ENCODE measurements at regions not wholly inside any gene's neighbourhood (a gene's known extent, or its start where the extent isn't known, plus 50 kb on each side); places are given as distances from the start of the nearest gene placed in this dataset.

DNA sequence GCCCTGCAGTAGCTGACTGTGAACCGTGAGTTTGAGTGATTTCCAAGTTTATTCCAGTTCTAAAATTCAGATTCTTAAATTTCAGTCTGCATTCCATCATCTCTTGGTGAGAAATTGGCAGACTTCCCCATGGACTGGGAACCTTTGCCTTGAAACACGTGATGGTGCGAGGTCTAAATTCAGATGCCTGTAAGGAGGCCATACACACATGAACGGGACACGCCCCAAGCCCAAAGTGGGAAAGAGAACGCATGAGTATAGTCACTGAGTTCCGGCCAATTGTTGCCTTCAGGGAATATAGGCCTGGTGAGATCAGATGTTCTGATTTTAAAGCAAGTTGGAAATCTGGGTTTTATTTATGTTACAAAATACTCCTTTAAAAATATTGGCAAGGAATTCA lies 1084.4 kb upstream of the WWC1 start:
- H3K36me3 Mint-ChIP-seq = no peaks in the 10 kb centered on the region
- no peak overlapping the region for H3K4me3 Mint-ChIP-seq
- ATAC-seq (replicated peaks) (no peak), DNase-seq (no peak)
- no peaks in the 10 kb centered on the region for H3K27me3 Mint-ChIP-seq
- peaks cover 8 to 9% of the 10 kb centered on the region in 2 donors for H3K9me3 Mint-ChIP-seq
- H3K27ac Mint-ChIP-seq = no peak overlapping the region
- H3K4me1 Mint-ChIP-seq = no peaks in the 10 kb centered on the region

DNA sequence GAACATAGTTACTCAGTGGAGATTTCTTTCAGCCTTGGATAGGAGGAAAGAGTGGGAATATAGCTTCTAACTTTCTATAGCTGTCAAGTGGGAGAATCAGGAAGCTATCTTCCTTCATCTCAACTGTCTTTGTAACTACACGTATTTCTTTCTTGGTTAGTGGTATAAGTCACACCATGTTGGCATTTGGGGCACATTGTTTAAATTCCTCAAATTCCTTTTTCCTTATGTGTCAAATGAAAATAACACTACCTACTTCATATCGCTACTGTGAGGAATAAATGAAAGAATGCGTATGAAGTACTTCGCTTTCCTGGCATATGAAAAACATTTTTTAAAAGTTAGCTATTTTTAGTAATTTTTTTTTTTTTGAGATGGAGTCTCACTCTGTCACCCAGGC lies 1082.5 kb upstream of the WWC1 start:
- no peaks in the 10 kb centered on the region for H3K4me1 Mint-ChIP-seq
- DNase-seq (no peak), ATAC-seq (replicated peaks) (no peak)
- no peak overlapping the region for H3K4me3 Mint-ChIP-seq
- H3K27me3 Mint-ChIP-seq = no peaks in the 10 kb centered on the region
- H3K36me3 Mint-ChIP-seq = no peaks in the 10 kb centered on the region
- peaks cover under 1 to 5% of the 10 kb centered on the region in 2 donors for H3K9me3 Mint-ChIP-seq
- no peak overlapping the region for H3K27ac Mint-ChIP-seq

DNA sequence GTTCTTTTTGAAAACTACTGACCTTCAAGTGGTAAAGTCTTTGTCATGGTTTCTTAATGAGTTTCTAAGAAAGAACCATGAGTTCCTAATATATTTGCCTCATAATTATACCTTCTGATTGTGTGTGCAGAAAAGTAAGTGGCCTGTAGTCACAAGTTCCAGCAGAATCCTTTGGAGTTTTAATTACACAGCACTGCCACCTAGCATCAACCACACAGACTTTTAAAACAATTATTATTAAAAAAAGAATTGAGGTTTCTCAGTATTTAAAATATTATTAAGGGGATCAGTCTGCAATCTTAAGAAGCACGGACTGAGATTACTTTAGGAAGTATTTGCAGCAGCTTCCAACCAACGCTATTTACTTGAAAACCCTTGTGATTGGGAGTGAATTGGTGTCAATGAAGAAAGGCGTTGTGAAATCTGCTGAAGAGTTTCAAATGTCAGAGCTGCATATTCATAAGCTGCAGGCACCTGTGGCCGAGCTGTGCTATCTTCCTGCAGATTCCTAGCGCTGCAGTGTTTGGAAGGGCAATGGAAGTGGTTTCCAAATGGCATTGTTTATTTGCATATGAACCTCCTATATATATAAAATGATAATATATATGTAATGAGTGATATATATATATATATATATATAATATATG lies 1074.2 kb upstream of the WWC1 start:
- no peak for ATAC-seq (replicated peaks)
- Mint-ChIP-seq H3K4me3 (no peak overlapping the region), H3K36me3 (no peaks in the 10 kb centered on the region), H3K27me3 (no peaks in the 10 kb centered on the region), H3K27ac (no peak overlapping the region), H3K4me1 (no peaks in the 10 kb centered on the region), H3K9me3 (peaks cover 0 to 4% of the 10 kb centered on the region in 2 donors)
- no peak for DNase-seq

DNA sequence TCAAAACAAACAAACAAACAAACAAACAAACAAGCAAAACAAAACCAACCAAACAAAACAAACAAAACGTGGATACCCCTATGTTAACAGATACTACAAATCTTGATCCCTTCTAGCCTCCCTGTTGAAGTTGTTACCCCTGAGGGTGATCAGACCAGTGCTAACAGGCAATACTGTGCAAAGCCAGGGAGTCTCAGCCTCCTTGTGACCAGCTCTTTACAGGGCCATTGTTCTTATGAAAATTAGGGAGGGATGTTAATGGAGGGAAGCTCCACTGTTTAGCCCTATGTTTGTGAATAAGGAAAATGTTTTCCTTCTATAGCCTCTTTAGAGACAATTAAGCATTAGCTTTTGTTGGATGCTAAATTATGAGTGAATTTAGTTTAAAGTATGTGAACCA lies 1072.1 kb upstream of the WWC1 start:
- DNase-seq = no peak
- H3K4me3 Mint-ChIP-seq = no peak overlapping the region
- no peak for ATAC-seq (replicated peaks)
- no peaks in the 10 kb centered on the region for H3K36me3 Mint-ChIP-seq
- H3K4me1 Mint-ChIP-seq = no peaks in the 10 kb centered on the region
- no peaks in the 10 kb centered on the region for H3K27me3 Mint-ChIP-seq
- H3K9me3 Mint-ChIP-seq = peaks cover 0 to 2% of the 10 kb centered on the region in 2 donors
- H3K27ac Mint-ChIP-seq = no peak overlapping the region

DNA sequence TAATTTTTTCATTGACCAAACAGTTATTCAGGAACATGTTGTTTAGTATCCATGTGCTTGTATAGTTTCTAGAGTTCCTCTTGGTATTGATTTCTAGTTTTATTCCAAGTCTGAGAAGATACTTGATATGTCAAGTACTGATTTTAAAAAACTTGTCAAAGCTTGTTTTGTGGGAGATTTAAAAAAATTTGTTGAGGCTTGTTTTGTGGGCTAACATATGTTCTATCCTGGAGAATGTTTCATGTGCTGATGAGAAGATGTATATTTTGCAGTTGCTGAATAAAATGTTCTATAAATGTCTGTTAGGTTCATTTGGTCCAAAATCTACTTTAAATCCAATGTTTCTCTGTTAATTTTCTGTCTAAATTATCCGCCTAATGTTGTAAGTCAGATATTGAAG lies 1065.1 kb upstream of the WWC1 start:
- ATAC-seq (replicated peaks) = no peak

DNA sequence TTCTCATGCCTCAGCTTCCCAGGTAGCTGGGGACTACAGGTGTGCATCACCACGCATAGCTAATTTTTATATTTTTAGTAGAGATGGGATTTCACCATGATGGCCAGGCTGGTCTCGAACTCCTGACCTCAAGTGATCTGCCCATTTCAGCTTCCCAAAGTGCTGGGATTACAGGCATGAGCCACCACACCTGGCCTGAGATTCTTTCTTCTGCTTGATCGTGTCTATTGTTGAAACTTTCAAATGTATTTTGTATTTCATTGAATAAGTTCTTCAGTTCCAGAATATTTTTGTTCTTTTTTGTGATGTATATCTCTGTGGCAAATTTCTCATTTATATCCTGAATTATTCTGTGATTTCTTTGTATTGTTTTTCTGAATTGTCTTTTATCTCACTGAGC lies 1063.3 kb upstream of the WWC1 start:
- Mint-ChIP-seq H3K9me3 (peaks cover 11% of the 10 kb centered on the region in 2 donors), H3K27ac (no peak overlapping the region), H3K4me3 (no peak overlapping the region), H3K4me1 (no peaks in the 10 kb centered on the region), H3K27me3 (no peaks in the 10 kb centered on the region), H3K36me3 (no peaks in the 10 kb centered on the region)
- ATAC-seq (replicated peaks) = no peak
- DNase-seq = no peak

More for the DNA sequence above, 1065.1 kb upstream of the WWC1 start:
- Mint-ChIP-seq H3K9me3 (peaks cover 11% of the 10 kb centered on the region in 2 donors), H3K27me3 (no peaks in the 10 kb centered on the region), H3K4me1 (no peaks in the 10 kb centered on the region), H3K4me3 (no peak overlapping the region), H3K36me3 (no peaks in the 10 kb centered on the region), H3K27ac (no peak overlapping the region)
- DNase-seq = no peak

DNA sequence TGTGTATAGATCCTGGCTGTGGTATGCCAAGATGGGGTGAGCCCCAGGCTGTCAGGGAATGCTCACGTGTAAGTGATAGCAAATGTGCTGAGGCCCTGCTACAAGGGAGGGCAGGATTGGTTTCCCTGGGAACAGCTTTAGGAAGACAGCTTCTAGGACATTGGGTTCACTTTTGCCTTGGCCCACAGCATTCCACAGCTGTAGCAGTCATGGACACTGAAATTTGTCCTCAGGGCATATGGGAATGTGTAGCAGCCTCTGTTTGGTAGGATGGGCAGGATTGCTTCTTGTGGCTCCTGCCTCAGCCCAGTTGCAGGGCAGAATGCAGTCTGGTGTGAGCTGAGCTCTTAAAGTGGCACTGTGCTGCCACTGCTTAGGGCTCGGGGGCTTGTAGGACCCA lies 1061.7 kb upstream of the WWC1 start:
- no peak overlapping the region for H3K27ac Mint-ChIP-seq
- no peak for DNase-seq
- ATAC-seq (replicated peaks) = no peak
- no peak overlapping the region for H3K4me3 Mint-ChIP-seq
- H3K4me1 Mint-ChIP-seq = no peaks in the 10 kb centered on the region
- H3K9me3 Mint-ChIP-seq = peaks cover 11% of the 10 kb centered on the region in 2 donors
- H3K36me3 Mint-ChIP-seq = no peaks in the 10 kb centered on the region
- no peaks in the 10 kb centered on the region for H3K27me3 Mint-ChIP-seq

DNA sequence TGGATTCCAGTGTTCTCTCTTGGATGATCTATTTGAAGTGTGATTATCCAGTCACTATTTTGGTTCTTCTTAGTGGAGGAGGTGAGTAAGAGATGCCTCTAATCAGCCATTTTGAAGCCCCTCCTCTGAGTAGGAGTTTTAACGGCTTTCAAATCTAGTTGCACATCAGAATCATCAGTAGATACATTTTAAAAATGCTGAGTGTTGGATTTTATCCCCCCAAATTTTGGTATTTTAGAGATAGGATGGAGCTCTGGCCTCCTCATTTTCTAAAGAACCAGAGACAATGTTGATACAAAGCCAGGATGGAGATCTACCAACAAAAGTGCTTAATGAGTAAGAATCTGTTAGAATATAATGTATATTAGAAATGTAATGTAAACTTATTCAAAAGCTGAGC lies 1061.0 kb upstream of the WWC1 start:
- no peak overlapping the region for H3K27ac Mint-ChIP-seq
- H3K9me3 Mint-ChIP-seq = peaks cover 11% of the 10 kb centered on the region in 2 donors
- no peaks in the 10 kb centered on the region for H3K36me3 Mint-ChIP-seq
- ATAC-seq (replicated peaks) (no peak), DNase-seq (no peak)
- no peaks in the 10 kb centered on the region for H3K27me3 Mint-ChIP-seq
- no peak overlapping the region for H3K4me3 Mint-ChIP-seq
- H3K4me1 Mint-ChIP-seq = no peaks in the 10 kb centered on the region

DNA sequence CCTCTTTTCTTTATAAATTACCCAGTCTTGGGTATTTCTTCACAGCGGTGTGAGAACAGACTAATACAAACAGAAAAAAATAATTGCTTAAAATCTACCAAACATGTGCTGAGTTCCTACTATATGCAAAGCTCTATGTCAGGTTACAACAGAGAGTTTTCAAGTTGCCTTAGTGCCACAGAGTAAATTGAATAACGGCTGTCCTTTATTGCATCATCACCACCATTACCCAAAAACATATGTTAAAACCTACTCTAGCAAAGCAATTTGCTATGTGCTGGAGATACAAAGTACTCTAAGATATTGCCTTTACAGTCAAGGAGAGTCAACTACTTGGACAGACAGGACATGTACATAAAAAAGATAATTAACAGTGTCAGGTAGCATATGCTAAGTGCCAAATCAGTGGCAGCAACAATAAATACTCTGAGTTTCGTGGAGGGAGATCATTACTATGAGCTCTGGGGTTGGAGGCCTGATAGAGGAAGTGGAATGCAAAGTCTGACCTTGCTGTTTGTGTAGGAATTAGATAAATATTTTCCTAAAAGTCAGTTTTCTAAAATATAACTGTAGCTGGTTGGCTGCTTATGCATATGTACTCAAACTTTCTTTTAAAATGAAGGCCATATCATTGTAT lies 1058.7 kb upstream of the WWC1 start:
- H3K27ac Mint-ChIP-seq = no peak overlapping the region
- no peak for DNase-seq

DNA sequence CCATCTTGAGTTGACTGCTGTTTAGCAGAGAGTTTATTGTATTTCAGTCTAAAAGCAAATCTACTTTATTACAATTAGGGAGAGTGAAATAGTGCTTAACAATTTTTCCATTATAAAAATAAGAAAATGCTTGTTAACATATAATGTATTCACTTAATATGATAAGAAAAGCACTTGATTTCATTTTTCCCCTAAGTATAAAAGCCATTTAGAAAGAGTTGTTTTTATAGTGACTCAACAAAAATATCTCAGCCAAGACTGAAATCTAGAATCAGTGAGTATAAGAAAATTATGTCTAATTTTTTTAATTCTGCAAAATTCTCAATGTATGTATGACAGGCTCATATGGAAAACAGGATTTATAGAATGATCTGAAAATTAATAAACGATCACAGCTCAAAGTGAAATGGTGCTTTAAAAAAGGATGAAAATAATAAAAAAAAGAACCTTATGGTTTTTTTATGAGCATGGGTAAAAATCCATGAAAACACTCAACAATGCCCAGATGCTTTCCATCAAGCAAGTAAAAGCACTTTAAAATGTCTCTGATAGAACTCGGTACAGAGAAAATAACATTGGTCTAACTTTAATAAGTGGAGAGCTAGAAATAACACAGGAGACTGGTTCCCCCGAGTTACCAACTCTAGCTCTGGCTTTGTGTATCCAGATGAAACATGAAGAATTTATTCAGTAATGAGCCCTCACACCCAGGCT lies 1057.8 kb upstream of the WWC1 start:
- no peaks in the 10 kb centered on the region for H3K36me3 Mint-ChIP-seq
- no peaks in the 10 kb centered on the region for H3K27me3 Mint-ChIP-seq
- H3K9me3 Mint-ChIP-seq = peaks cover 0 to 8% of the 10 kb centered on the region in 2 donors
- ATAC-seq (replicated peaks) (no peak), DNase-seq (no peak)
- no peak overlapping the region for H3K27ac Mint-ChIP-seq
- no peak overlapping the region for H3K4me3 Mint-ChIP-seq
- no peaks in the 10 kb centered on the region for H3K4me1 Mint-ChIP-seq

More for the DNA sequence above, 1058.7 kb upstream of the WWC1 start:
- H3K9me3 Mint-ChIP-seq = peaks cover 4 to 10% of the 10 kb centered on the region in 2 donors
- H3K4me1 Mint-ChIP-seq = no peaks in the 10 kb centered on the region
- no peaks in the 10 kb centered on the region for H3K36me3 Mint-ChIP-seq
- no peak overlapping the region for H3K4me3 Mint-ChIP-seq
- ATAC-seq (replicated peaks) = no peak
- H3K27me3 Mint-ChIP-seq = no peaks in the 10 kb centered on the region

DNA sequence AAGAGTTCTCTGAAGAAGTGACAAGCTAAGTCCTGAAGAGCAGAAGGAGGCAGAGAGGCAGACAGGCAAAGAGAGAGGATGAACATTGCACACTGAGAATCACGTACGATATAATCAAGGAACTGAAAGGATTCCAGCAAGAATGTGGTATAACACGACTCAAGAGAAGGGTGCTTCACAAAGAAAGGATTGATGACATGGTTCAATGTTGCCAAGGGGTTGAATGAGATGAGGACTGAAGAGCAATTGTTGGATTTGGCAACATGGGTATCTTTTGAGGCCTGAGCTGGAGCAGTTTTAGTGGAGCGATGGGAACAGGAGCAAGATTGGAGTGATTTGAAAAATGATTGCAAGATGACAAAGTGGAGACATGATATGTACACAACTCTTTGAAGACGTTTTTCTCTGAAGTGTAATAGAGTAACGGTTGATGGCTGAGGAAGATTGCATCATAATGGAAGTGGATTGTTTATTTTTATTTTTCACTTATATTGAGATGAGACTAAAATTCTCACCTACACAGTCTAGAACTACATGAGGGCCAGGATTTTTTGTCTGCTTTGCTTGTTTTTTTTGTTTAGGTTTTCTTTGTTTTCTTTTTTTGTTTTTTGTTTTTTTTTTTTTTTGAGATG lies 1049.9 kb upstream of the WWC1 start:
- H3K27ac Mint-ChIP-seq = no peak overlapping the region
- H3K9me3 Mint-ChIP-seq = peaks cover 0 to 7% of the 10 kb centered on the region in 2 donors
- H3K36me3 Mint-ChIP-seq = no peaks in the 10 kb centered on the region
- DNase-seq (no peak), ATAC-seq (replicated peaks) (no peak)
- H3K4me1 Mint-ChIP-seq = no peaks in the 10 kb centered on the region
- H3K4me3 Mint-ChIP-seq = no peak overlapping the region
- no peaks in the 10 kb centered on the region for H3K27me3 Mint-ChIP-seq

DNA sequence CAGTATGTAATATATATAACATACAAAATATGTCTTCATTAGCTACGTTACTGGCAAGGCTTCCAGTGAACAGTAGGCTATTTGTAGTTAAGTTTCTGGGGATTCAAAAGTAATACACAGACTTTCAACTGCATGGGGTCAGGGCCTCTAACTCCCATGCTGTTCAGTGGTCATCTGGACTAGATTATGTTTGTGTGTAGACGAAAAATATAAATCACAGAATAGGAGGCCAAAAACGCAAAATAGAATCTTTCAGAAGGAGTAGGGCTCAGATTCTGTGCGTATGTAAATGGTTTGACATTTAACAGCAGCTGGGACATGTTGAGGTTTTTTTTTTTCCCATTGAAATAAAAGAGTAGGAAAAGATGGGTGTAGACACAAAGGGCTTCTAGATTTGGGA lies 1048.7 kb upstream of the WWC1 start:
- no peak for ATAC-seq (replicated peaks)
- DNase-seq = no peak
- Mint-ChIP-seq H3K27me3 (no peaks in the 10 kb centered on the region), H3K27ac (no peak overlapping the region), H3K36me3 (no peaks in the 10 kb centered on the region), H3K9me3 (peaks cover 0 to 7% of the 10 kb centered on the region in 2 donors), H3K4me3 (no peak overlapping the region), H3K4me1 (no peaks in the 10 kb centered on the region)

DNA sequence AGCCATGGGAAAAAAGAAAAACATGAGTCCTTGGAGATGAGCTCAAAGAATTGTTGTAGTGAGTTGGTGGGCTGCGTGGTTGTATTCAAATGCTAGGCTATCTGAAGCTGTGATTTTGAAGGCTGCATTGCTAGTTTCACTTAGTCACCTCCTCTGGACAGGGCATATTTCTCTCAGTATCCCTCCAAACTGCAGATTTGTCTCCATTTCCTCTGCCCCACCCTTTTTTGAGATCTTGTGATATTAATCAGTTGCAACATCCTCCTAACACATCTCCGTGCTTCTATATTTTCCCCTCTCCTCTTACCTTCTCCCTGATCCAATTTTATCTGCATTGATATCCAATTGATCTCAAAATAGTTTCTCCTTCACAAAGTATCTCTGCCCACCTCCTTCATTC lies 1048.0 kb upstream of the WWC1 start:
- H3K36me3 Mint-ChIP-seq = no peaks in the 10 kb centered on the region
- H3K27ac Mint-ChIP-seq = no peak overlapping the region
- peaks cover 0 to 7% of the 10 kb centered on the region in 2 donors for H3K9me3 Mint-ChIP-seq
- no peaks in the 10 kb centered on the region for H3K27me3 Mint-ChIP-seq
- no peak overlapping the region for H3K4me3 Mint-ChIP-seq
- no peak for ATAC-seq (replicated peaks)
- H3K4me1 Mint-ChIP-seq = no peaks in the 10 kb centered on the region
- DNase-seq = no peak

DNA sequence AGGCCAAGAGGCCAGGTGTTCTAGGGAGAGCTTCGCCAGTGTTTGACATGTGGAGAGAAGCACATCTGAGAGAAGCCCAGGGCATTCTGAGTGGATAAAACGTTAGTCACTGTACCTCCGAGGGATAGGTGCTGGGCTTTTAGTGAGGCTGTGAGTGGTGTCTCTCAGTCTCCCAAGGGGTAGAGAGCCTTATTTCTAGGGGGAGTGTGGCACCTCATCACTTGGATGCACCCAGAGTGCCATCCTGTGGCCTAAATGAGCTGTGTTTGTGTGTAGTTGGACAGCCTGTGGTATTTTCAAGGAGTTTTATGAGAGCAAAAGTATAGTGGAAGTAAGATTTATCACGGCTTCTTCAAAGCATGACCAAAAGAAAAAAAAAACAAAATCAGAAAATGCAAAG lies 1046.9 kb upstream of the WWC1 start:
- Mint-ChIP-seq H3K36me3 (no peaks in the 10 kb centered on the region), H3K27me3 (no peaks in the 10 kb centered on the region), H3K27ac (no peak overlapping the region), H3K4me3 (no peak overlapping the region), H3K9me3 (peaks cover 0 to 7% of the 10 kb centered on the region in 2 donors), H3K4me1 (no peaks in the 10 kb centered on the region)
- DNase-seq (no peak), ATAC-seq (replicated peaks) (no peak)

DNA sequence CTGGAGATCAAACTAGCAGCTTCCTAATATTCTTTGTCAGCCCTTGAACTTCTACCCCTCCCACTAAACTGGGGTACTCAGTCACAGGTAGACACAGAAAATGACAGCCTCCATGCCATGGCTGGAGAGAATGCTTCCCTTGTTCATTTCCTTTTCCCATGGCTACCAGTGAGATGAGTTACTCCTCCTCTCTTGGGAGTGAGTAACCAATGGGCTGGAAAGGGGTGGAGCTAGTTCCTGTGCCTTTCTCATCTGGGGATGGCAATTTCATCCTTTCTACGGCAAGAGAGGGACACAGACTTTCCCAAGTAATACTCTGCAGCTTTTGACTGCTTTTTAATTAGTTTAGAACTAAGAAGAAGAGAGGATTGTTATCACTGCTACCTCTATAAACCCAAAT lies 1045.6 kb upstream of the WWC1 start:
- Mint-ChIP-seq H3K4me3 (no peak overlapping the region), H3K27ac (no peak overlapping the region), H3K36me3 (no peaks in the 10 kb centered on the region), H3K4me1 (no peaks in the 10 kb centered on the region), H3K27me3 (no peaks in the 10 kb centered on the region), H3K9me3 (peaks cover 0 to 7% of the 10 kb centered on the region in 2 donors)
- ATAC-seq (replicated peaks) (no peak), DNase-seq (no peak)

Measured in stimulated activated naive B cell treated with anti-CD40 and anti-IgM and Interleukin-4, amounts not matched to agents 10 μg/mL and 1 μg/mL and 100 μg/mL, for 72 hours (primary cell).